ENCODE measurements at regions not wholly inside any gene's neighbourhood (a gene's known extent, or its start where the extent isn't known, plus 50 kb on each side); places are given as distances from the start of the nearest gene placed in this dataset.

DNA sequence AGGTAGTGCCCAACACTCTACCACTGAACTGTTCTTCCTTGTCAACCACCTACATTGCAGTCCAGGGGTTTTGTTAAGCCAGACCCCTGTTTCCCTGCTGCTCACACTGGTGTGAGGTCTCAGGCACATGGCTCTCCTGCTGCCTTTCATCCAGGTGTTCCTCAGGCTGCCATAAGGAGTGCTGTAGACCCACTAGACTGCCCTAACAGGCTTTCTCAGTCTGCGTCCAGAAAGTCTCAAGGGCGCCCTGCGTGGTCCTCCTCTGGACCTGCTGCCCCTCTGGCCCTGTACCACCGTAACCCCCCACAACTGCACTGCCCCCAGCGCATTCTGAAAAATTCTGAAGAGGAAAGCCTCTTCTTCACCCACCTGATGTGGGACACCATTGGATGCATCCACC is 225.7 kb upstream of the ANKRD30A start:
- BruUV-seq (replicated peaks), result no TSS peak
- no peak for FAIRE-seq
- CTCF ChIA-PET, result no interaction called here

More for the DNA sequence above, 225.7 kb upstream of the ANKRD30A start:
- no peak overlapping the region for H3K4me2 ChIP-seq (ENCODE audit: insufficient read depth, low read length)
- H3K9ac ChIP-seq (replicated peaks; ENCODE audit: extremely low read depth, insufficient read depth, low read length), result no peak overlapping the region
- H3K9me3 ChIP-seq (replicated peaks; ENCODE audit: control insufficient read depth, insufficient read depth, low read length), result no peaks in the 10 kb centered on the region
- POLR2A ChIA-PET, result no interaction called here
- intact Hi-C loops (cut with micrococcal nuclease), result no loop called here
- no peak overlapping the region for H3K4me3 ChIP-seq (replicated peaks in 1 of 3; ENCODE audit: insufficient read depth in 1 of 3, low read depth in 1 of 3, low read length in 3 of 3)
- no peaks in the 10 kb centered on the region for H3K9me1 ChIP-seq (replicated peaks; ENCODE audit: control insufficient read depth, extremely low read depth, insufficient read depth, low read length)
- H2AFZ ChIP-seq (ENCODE audit: low read depth, low read length), result no peak overlapping the region
- H3K4me1 ChIP-seq (ENCODE audit: control insufficient read depth, extremely low read depth, insufficient read depth, low read length), result no peaks in the 10 kb centered on the region
- H3K79me2 ChIP-seq (ENCODE audit: control insufficient read depth, insufficient read depth, low read length), result no peaks in the 10 kb centered on the region
- no peak for DNase-seq (ENCODE audit: low read depth, low spot score)
- no peaks in the 10 kb centered on the region for H4K20me1 ChIP-seq (replicated peaks; ENCODE audit: control insufficient read depth, extremely low read depth, insufficient read depth, low read length)
- H3K27me3 ChIP-seq (ENCODE audit: control insufficient read depth in 2 of 2, insufficient read depth in 2 of 2, low read length in 2 of 2), result no peaks in the 10 kb centered on the region
- no peak overlapping the region for H3K27ac ChIP-seq (ENCODE audit: insufficient read depth, low read depth, low read length)
- TF ChIP-seq, protein P1, sequence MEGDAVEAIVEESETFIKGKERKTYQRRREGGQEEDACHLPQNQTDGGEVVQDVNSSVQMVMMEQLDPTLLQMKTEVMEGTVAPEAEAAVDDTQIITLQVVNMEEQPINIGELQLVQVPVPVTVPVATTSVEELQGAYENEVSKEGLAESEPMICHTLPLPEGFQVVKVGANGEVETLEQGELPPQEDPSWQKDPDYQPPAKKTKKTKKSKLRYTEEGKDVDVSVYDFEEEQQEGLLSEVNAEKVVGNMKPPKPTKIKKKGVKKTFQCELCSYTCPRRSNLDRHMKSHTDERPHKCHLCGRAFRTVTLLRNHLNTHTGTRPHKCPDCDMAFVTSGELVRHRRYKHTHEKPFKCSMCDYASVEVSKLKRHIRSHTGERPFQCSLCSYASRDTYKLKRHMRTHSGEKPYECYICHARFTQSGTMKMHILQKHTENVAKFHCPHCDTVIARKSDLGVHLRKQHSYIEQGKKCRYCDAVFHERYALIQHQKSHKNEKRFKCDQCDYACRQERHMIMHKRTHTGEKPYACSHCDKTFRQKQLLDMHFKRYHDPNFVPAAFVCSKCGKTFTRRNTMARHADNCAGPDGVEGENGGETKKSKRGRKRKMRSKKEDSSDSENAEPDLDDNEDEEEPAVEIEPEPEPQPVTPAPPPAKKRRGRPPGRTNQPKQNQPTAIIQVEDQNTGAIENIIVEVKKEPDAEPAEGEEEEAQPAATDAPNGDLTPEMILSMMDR (IDR thresholded peaks at IDR 0.05; ENCODE audit: extremely low read depth in 1 of 2, insufficient read depth in 1 of 2, low read depth in 1 of 2, low read length in 2 of 2), result no peak
- TF ChIP-seq JUN (IDR thresholded peaks at IDR 0.05; ENCODE audit: borderline replicate concordance, insufficient read depth, insufficient read length, low read depth), result no peak
- no peak for TF ChIP-seq MYC (IDR thresholded peaks at IDR 0.05; ENCODE audit: low read depth, low read length)
- TF ChIP-seq FOS (IDR thresholded peaks at IDR 0.05; ENCODE audit: borderline replicate concordance, insufficient read depth, low read length), result no peak
- TF ChIP-seq, protein P2, sequence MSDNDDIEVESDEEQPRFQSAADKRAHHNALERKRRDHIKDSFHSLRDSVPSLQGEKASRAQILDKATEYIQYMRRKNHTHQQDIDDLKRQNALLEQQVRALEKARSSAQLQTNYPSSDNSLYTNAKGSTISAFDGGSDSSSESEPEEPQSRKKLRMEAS (IDR thresholded peaks at IDR 0.05; ENCODE audit: insufficient read depth, insufficient read length), result no peak
- no peak for TF ChIP-seq POLR2AphosphoS5 (IDR thresholded peaks at IDR 0.05; ENCODE audit: insufficient read depth, low read depth, low read length)
- TF ChIP-seq EZH2 (IDR thresholded peaks at IDR 0.05; ENCODE audit: borderline replicate concordance, low read depth, low read length, severe bottlenecking), result no peak
- no peak for TF ChIP-seq POLR2A (IDR thresholded peaks at IDR 0.05; ENCODE audit: low read depth, low read length)
- TF ChIP-seq GATA2 (IDR thresholded peaks at IDR 0.05; ENCODE audit: insufficient read depth, insufficient read length, low read depth, low read length), result no peak
- dilution Hi-C loops (cut with MboI; ENCODE audit: extremely low pct_ligation_motif_present, low sequenced_read_pairs), result no loop called here
- H3K36me3 ChIP-seq (ENCODE audit: control insufficient read depth in 2 of 2, extremely low read depth in 1 of 2, insufficient read depth in 2 of 2, low read length in 2 of 2), result no peaks in the 10 kb centered on the region

All from endothelial cell of umbilical vein (primary cell).